ENCODE measurements at regions not wholly inside any gene's neighbourhood (a gene's known extent, or its start where the extent isn't known, plus 50 kb on each side); places are given as distances from the start of the nearest gene placed in this dataset. TPM values are rescaled to one million over a fixed set of nuclear protein-coding genes. Genes with fewer than 3 reads are reported as not detected.

DNA sequence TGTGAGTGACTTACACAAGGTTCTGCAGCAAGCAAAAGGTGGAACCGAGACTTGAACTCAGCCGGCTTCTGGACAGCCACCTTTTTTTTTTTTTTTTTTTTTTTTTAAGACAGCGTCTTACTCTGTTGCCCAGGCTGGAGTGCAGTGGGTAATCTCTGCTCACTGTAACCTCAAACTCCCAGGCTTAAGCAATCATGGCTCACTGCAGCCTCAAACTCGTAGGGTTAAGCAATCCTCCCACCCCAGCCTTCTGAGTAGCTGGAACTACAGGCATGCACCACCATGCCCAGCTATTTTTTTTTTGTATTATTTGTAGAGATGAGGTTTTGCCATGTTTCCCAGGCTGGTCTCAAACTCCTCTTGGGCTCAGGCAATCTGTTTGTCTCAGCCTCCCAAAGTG is 55.2 kb upstream of the GOT2 start:
- Histone ChIP-seq H3K27ac (no peak overlapping the region), H3K9me2 (ENCODE audit: insufficient read depth) (no peaks in the 10 kb centered on the region), H3K36me3 (ENCODE audit: low read depth) (no peaks in the 10 kb centered on the region), H4K20me1 (ENCODE audit: insufficient read depth) (no peaks in the 10 kb centered on the region), H3K79me2 (ENCODE audit: insufficient read depth) (no peaks in the 10 kb centered on the region), H3F3A (ENCODE audit: insufficient read depth) (no peaks in the 10 kb centered on the region), H3K27me3 (replicated peaks; ENCODE audit: insufficient read depth) (no peaks in the 10 kb centered on the region), H3K4me2 (ENCODE audit: unreplicated experiment) (no peak overlapping the region), H3K4me1 (ENCODE audit: insufficient read depth) (no peaks in the 10 kb centered on the region), H2AFZ (no peak overlapping the region), H3K4me3 (no peak overlapping the region), H3K9ac (no peak overlapping the region), H3K9me3 (ENCODE audit: low read depth) (no peaks in the 10 kb centered on the region)
- in situ Hi-C loops (cut with MboI) = no loop called here
- TF ChIP-seq EZH2phosphoT487 (IDR thresholded peaks at IDR 0.05; ENCODE audit: insufficient read depth, low read depth) = no peak
- no peak for TF ChIP-seq EZH2 (IDR thresholded peaks at IDR 0.05; ENCODE audit: insufficient read depth, poor library complexity, severe bottlenecking)
- DNase-seq = no peak
- WGBS, 2 experiments (ENCODE audit: low coverage in 1 of 2, low lambda C conversion rate in 2 of 2, missing lambda C conversion rate in 2 of 2) = 26 to 35% methylated on average over 3 to 4 of the region's 4 CpGs

Small RNA genes in the stretch of these regions (small RNA-seq; reads per million reads assigned to genes)
- gene AC018554.2 (ENCODE audit: low read depth, low replicate concordance) = not detected
- not detected for gene AC092121.1 (ENCODE audit: low read depth, low replicate concordance)
- not detected for gene RF00017 (ENCODE audit: low read depth, low replicate concordance)
- 3.7 reads per million, percentile 76 among the genes with 10 or more reads in this experiment for gene RNU4-58P (ENCODE audit: low read depth, low replicate concordance)
- gene RPS27P27 (ENCODE audit: low read depth, low replicate concordance) = not detected
